Activated naive CD8-positive, alpha-beta T cell treated with anti-CD3 and anti-CD28 coated beads, Interleukin-2, amount 50 U/mL, for 16 hours (primary cell): ENCODE measurements at regions not wholly inside any gene's neighbourhood (a gene's known extent, or its start where the extent isn't known, plus 50 kb on each side); places are given as distances from the start of the nearest gene placed in this dataset.
"Not testable (repeated sequence)": the region's sequence is repeated elsewhere in the genome, so short reads cannot be mapped to it uniquely, and the experiment has no call there.

ENCODE experiments used
- DNase-seq: peaks from one replicate; pipeline ENCODE4 v3.0.0-alpha.2; 2020; ENCODE audit warnings: low read depth, low spot score

DNA sequence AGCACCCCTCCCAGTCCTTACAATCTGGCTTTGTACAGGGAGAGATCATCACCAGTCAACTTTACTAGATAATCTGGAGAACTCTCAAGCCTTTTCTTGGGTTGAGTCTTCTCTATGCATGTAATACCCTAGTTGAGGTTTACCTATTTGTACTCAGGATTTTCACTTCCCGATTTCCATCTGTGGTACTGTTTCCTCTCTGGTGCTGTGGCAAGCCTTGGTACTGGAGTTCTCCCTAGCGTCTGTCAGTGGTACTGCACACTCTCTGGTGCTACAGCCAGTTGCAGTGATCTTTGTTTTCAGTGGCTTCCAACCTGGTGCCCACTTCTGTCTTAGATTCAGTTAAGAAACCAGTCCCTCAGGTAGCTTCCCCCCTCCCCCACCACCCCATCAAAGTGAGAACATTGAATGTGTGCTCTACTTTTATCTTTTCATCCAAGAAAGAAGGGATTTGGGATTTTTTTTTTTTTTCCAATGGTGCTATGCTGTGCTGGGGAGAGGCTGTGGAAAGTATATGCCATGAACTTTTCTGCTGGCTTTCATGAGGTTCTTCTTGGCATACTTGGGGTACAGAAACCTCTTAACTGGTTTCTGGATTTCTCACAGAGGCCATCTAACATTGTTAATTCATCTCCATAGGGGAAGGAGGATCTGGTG, 69.4 kb upstream of the EVL start:
- peak; percentile 21 for DNase-seq

DNA sequence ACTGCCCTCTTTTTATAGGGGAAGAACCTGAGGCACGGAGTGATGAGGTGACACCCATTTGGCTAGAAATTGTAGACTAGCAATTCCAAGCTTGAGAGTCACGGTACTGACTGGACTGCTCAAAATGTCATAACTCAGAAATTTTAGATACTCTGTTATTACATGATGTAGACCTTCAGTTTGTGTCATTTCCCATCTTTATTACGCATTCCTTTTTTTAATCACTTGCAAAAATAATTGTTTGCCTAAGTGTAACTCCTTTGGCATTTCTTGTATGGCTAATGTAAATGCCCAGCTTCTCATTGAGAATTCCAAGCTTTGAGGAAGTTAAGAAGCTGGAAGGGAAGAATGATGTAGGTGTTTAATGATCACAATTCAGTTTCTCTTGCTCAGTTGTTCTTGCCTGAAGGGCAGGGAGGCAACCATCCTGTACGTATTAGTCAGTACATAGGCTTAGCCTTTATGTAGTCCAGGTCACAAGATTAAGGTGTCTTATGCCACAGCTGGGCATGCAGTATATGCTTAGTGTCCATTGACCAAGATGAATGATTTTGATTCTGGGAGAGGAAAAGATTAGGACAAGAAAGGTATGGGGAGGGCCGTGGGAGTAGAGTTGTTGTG, 68.2 kb upstream of the EVL start:
- DNase-seq = no peak

DNA sequence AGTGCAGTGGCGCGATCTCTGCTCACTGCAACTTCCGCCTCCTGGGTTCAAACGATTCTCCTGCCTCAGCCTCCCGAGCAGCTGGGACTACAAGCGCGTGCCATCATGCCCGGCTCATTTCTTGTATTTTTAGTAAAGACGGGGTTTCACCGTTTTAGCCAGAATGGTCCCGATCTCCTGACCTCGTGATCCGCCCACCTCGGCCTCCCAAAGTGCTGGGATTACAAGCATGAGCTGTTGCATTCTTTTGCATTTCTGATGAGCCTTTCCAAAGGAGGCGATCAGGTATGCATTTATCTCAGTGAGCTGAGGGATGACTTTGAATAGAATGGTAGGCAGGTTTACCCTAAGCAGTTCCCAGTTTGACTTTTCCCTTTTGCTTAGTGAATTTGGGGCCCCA, 64.8 kb upstream of the EVL start:
- not testable (repeated sequence) for DNase-seq

DNA sequence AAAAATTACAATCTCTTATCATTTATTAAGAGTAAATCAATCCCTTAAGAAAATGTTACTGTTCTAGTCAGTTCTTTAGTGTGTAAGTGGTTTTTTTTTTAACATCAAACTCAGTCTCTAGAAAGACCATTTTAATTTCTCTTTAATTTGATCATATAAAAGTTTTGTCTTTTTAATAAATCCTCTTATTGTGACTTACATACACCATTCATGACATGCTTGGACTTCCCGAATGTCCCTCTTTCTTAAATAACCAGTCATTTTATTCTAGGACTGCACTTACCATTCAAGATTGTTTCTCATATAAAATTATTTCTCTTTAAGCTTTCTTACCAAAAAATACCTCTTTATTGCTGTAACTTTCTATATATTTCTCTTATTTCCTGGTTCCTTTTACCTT, 60.8 kb upstream of the EVL start:
- DNase-seq = no peak

DNA sequence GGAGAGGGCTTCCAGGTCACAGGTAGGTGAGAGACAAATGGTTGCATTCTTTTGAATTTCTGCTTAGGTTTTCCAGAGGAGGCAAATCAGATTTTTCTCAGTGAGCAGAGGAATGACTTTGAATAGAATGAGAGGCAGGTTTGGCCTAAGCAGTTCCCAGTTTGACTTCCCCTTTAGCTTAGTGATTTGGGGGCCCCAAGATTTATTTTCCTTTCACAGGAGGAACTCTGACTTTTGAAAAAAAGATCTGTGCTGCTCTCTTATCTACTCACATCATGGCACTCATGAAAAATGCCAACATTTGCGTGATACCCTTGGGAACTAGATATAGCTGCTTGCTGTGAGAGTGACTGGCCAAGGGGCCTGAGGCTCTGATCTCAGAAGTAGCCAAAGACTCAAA, 58.0 kb upstream of the EVL start:
- no peak for DNase-seq

DNA sequence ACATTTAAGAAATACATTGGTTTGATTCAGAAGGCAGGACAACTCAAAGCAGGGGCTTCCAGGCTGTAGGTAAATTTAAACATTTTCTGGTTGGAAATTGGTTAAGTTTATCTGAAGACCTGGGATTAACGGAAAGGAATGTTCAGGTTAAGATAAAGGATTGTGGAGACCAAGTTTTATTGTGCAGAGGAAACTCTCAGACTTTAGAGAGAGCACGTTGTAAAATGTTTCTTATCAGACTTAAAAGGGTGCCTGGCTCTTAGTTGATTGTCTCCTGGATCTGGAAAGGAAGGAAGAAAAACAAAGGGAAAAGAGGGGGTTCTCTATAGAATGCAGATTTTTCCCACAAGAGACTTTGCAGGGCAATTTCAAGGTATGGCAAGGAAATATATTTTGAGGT, 55.4 kb upstream of the EVL start:
- DNase-seq = not testable (repeated sequence)

DNA sequence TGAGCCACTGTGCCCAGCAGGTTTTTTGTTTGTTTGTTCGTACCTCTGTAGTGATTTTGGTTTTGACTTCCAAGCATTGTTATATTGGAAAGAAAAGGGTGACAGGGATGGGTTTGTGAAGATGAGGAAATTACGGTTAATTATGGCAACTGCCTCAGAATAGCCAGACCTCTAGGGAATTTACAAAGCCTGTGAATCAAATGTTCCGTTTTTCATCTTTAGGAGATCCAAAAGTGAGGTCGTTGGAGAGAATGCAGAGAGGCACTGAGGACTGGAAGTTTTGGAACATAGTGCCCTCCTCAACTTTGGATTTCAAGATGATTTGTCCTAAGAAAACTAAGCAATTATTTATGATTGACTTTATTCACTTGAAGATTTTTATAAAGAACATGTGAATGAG, 54.5 kb upstream of the EVL start:
- no peak for DNase-seq

DNA sequence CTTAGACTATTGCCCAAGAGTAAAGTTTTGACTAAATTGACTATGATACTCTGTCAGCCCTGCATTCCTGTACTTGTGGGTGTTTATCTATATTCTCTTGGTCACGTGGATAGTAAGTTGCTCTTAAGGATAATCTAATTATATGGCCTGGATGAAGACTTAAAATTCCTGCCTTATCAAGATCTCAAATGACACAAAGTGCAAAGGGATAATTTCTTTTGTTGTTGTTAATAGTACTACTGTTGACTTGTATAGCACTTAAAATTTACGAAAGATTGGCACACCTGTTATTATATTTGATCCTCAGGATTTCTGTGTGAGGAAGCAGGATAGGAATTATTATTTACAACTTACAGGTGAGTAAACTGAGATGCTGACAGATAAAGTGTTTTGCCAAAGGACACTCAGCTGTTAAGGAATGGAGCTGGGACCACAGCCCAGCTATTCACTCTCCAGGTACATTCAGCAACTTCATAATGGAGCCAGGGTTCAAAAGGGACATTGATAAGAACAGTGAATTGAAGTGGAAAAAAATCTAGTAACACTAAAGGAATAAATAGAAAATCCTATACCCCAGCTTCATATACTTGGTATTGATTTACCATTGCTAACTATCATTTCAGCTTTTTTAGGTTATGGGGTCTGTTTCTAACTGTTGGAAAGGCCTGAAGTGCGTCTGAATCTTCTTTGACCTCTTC, 53.4 kb upstream of the EVL start:
- no peak for DNase-seq

DNA sequence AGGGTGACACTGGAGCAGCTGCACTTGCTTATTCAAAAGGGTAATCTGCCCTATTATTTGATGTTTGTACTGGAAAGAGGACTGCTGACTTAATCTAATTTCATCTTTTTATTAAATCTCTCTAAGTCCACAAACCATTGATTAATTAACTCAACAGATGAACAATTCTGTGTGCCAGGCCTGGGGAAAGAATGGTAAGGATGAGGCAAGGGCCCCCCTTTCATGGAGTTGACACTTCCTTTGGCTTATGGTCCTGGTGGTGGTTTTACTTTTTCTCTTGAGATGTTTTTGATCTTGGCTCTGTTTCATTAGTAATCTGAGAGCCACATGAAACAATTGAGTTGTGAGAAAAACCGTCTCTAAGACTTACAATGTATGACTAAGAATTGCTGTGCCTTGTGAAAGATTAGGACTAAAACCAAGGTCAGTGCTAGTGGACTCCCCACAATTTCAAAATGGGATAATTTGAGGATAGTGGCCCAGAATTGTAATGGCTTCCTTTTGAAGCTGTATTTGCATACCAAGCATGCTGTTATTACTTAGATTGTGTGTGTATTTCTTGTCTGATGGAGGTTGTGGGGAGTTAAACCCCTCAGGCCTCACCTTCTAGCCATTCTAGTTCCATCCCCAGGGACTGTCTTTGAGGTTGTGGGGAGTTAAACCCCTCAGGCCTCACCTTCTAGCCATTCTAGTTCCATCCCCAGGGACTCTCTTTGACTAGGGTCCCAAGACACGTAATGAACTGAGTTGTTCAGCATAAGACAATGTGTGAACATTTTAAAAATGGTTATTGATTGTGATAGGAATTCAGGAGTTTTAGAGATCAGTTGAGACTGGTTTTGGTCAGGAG, 52.5 kb upstream of the EVL start:
- no peak for DNase-seq

DNA sequence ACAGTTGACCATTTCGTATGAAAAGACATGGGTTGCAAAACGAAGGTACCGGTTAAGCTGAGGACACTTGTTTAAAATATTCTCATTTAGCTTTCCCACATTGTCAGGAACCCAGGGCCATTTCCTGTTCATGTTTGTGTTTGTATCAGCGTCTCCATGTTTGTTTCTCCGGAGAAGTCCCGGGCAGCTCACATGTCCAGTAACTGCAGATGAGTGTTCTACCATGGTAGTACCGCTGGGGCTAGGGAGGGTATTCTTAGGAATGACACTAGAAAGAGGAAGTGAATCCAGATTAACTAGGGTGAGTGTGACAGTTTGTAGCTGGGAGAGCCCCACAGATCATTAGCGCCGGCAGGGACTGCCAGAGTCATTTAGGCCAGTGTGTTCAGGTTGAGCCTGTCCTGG, 50.0 kb upstream of the EVL start:
- DNase-seq = no peak
